ENCODE measurements at regions not wholly inside any gene's neighbourhood (a gene's known extent, or its start where the extent isn't known, plus 50 kb on each side); places are given as distances from the start of the nearest gene placed in this dataset.

DNA sequence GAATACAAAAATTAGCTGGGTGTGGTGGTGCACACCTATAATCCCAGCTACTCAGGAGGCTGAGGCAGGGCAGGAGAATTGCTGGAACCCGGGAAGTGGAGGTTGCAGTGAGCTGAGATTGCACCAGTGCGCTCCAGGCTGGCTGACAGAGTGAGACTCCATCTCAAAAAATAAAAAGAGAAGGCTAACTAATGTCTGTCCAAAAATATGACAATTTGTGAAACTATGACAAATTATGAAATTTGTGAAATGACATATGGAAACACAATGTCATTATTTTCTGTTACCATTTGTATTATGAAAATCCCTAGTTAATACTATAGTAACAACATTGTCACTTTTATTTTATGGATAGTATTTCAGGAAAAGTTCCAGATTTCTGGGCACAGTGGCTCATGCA is 1306.3 kb upstream of the EPHA6 start:
- TF ChIP-seq GATA3 (IDR thresholded peaks at IDR 0.05; ENCODE audit: low read depth, low read length) (no peak), GATA2 (IDR thresholded peaks at IDR 0.05; ENCODE audit: low read depth, low read length) (no peak)
